DMS79 treated with DMSO at 0.1 percent for 48 hours (cell line): ENCODE measurements at regions not wholly inside any gene's neighbourhood (a gene's known extent, or its start where the extent isn't known, plus 50 kb on each side); places are given as distances from the start of the nearest gene placed in this dataset.
A peak's percentile ranks its signal among the peaks of the same experiment; 100 is the strongest.
"Not testable (repeated sequence)": the region's sequence is repeated elsewhere in the genome, so short reads cannot be mapped to it uniquely, and the experiment has no call there.

Experiments used
- DNase-seq: peaks from one replicate; lab custom pipeline; 2025; lab: John Stamatoyannopoulos, UW

DNA sequence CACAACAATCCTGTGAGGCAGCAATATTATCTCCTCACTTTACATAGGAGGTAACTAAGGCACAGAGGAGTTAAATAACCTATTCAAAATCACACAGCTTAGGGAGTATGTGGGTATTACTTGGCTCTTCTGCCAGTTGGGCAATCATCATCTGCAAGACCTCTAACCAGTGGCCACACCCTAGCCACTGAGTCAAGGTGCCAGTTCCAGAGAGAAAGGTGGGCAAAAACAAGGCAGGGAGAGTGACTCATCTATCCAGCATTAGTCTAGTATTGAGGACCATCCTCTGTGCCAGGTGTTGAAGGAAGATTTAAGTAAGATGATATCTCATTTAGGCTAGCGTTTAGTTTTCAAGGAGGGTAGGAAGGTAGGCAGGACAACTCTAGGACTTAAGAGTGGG is 113.9 kb upstream of the EOLA2 start:
- DNase-seq = no peak

DNA sequence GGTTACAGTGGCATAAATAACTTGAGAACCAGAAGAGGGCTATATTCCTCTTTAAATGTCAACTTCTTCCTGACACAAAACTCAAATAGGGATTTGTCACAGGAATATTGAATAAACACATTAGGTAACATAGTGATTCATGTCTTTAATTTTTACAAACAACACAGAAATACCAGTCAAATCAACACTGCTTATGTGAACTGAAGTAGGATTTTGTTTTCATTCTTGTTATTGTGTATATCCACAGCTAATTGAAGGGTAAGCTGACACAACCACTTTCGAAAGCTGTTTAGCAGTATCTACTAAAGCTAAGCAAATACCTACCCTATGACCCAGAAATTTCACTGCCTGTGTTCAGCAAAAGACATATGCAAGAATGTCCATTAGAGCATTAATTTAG is 120.4 kb upstream of the EOLA2 start:
- no peak for DNase-seq

DNA sequence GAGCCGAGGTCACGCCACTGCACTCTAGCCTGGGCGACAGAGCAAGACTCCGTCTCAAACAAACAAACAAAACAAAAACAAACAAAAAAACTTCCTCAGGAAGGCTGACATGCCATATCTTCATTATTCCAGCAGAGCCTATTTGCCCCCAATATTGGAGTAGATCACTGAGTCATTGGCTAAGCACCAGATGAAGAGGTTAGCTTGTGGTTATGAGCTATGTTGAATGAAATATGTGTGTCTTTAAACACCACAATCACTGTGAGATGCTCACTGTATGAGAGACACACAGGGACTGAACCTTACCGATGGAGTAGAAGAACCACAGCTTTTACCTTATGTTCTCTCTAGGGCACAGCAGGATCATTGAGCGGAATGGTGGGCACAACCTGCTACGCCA is 122.1 kb upstream of the EOLA2 start:
- DNase-seq = no peak

DNA sequence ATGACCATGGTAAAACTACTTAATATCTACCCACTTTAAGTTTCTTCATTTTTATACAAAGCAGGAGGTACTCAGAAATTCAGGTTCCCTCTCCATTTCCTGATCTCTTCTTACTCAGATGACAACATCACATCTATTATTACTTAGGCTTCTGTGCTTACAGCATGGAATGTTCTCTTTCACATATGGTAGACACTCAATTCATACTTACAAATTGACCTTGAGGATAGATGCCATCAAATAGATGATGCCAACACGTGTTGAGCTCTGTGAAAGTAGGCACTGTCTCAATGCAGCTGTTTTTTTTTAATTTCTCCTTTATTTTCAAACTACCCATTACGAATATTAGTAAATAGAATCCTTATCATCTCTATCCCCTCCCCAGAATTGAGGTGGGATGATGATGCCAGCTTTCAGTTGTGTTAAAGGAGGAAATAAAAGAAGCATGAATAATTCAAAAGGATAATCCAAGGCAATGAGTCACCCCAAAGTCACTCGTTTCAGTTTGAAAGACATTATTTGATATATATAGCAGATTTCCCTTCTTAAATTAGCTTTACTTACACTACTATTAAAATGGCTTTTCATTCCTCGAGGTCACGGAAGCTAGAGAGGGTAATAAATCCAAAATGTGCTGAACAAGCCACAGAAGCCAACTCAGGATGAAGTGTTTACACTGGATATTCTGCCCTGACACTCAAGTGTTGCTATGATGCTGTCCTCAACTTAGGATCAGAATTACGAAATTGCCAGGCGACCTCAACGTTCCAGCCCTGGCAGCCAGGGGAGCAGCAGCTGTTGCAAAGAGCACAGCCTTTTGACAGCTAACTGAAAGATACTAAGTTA is 124.2 kb upstream of the EOLA2 start:
- DNase-seq = peak; percentile 74

DNA sequence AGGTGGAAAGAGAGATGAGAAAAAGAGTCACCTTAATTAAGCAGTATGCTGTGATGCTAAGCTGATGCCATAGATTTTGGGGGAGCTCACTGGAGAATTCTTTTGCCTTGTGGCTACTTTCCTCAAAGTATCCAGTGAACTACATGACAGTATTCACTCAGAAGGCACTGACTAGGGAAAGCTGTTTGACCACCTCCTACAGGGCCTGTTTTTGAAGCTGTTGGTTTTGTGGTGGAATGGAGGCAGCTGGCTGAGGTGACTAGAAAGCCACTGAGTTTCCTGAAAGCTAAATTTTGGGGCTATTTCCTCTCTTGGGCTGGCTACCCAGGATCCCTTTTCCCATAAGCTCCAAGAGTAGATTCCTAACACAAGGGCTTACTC is 124.8 kb upstream of the EOLA2 start:
- peak; percentile 45 for DNase-seq

DNA sequence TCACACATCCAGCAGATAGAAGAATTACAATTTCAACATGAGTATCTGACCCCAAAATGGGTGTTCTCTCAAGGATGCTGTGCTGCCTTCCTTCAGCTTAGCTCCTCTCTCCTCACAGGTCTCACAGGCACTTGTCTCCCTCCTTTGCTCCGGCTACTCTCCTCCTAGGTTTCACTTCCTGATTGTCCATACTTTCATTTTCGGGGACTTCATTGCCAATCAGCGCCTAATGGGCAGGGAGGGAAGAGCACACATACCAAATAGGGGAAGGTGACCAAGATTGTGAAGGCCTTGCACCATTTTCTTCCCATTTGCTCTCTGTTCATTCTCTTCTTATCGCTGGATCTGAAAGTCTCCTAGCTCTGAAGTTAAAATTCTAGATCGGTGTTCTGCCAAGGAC is 125.4 kb upstream of the EOLA2 start:
- no peak for DNase-seq

DNA sequence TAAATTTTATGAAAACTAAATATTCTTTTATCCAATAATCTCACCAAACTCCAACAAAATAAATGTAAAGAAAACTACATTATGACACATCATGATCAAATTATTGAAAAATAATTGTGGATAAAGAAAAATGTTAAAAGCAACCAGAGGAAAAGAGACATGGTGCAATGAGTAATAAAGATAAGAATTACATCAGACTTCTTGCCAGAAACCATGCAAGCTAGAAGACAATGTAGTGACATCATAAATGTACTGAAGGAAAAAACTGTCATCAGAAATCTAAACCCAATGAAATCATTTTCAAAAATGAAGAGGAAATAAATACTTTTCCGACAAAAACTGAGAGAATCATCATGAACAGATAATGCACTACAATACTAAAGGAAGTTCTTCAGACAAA is 135.9 kb upstream of the EOLA2 start:
- no peak for DNase-seq

DNA sequence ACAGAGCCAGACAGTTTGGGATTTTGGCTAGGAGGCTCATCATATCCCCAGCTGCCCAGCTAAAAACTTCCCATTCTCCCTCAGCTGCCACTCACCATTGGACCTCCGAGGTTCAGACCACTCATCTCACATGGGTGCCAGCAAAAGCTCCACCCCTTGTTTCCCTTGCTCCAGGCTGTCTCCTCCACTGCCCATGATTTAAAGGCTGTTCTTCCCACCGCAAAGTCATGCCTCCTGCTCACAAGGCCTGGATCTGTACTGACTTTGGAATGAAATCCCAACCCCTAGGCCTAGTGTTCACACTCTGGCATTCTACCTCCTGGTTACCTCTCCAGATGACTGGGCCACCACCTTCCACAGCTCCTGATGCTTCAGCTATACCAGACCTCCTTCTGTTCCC is 142.2 kb upstream of the EOLA2 start:
- no peak for DNase-seq

DNA sequence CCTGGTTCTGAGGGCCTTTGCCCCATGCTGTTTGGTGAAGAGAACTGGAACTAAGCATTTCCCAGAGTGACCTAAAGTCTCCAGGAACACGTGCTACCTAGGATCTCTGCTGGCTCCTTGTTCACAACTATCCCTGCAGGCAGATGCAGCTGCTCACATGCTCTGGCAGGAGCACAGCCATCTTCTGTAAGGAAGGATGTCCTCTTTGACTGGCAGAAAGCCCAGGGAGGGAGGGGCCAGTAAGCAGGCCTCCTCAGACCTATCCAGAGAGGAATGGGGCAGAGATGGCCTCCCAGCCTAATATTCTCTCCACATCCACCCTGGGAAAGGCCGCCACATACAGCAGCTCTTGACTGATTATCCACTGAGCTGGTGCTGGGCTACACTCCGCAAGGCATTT is 142.8 kb upstream of the EOLA2 start:
- no peak for DNase-seq

DNA sequence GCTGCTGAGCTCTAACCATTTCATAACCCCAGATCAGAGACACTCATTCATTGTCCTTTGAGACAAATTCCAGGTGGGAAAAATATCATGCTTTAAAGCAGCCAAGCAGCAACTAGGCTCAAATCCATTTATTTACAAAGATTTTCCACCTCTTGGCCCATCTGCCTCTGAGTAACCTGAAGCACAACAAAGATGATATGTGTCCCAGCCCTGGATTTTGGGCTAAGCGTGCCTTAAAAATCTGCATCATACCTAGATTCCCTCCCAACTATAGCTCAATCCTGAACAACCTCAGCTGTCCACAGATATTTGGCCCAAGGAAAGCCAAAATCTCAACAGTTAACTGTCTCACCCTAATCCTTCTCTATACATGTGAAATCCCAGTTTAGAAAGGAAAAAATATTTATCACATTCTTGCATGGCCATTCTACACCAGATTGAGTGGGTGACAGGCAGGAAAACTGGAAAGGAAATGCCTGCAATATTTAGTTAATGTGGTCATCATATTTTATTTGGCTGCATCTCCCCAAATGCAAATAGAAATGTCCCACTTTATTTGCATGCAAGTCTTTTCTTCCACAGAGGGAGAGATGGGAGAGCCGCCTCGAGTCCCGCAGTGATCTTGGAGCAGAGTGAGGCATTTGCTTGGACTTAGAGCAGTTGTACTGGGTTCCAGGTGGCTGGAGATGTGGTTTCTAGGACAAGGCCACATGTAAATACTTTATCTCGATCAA is 146.4 kb upstream of the EOLA2 start:
- no peak for DNase-seq

DNA sequence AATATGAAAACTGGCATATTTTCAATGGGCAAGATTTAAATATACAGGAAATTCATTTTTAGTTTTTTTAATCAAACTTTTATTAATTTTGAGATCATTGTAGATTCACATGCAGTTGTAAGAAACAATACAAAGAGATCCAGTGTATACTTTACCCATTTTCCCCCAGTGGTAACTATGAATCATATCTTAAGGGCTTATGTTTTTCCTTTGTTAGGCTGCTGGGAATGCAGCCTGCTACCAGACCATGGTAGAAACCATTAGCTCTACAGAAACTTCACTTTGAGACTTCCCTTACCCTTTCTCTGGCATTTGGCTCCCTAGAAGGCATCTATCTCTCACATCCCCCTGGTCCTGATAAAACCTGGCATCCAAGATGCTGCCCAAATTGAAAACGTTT is 147.6 kb upstream of the EOLA2 start:
- no peak for DNase-seq

DNA sequence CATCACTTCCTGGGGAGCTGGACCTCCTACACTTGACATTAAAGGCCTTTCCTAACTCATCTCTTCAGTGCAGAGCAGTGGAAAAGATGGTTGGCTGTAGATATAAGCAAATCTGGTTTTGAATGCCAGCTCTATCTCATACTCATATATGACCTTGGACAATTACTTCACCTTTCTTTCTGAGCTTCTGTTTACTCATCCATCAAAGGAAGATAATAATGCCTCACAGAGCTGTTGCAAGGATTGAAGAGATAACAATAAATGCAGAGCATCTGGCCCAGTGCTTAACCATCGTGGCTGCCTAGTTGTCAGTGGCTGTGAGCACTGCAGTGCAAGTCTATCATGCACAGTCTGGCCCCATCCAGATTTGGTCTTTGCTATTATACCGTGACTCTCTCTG is 148.1 kb upstream of the EOLA2 start:
- DNase-seq = no peak

DNA sequence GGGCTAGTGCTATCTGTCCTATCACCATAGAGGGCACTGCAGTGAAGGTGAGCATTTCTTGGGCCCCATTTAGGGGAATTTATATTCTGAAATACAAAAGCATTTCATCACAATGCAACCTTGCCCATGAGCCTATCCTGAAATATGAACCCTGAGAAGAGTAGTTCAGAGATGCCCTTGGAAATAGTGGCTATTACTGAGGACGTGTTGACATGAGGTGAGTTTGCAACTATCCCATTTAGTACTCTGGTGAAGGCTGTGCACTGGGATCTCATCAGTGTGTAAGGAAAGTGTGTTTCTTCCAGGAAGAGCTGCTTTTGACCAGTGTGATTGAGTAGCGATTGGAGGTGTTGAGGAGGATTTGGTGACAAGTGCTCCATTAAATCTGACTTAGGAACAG is 149.3 kb upstream of the EOLA2 start:
- no peak for DNase-seq

DNA sequence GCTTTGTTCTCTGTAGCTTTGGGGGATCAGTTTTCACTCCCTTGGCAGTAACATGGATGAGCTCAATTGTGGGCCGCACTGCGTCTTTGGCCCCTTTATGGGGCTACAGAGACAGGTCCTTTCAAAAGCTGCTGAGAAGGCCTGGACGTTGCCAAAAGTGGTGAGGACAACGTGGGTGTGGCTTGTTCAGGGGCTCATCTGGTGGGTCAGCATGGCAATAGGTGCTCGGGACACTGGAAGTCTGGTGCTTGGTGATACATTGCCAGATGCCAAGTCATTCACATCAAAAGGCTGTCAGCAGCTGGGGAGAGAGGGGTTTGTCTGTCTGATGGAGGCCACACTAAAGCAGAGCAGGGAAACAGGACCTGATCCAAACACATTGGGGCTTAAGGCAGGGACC is 149.8 kb upstream of the EOLA2 start:
- DNase-seq = no peak

DNA sequence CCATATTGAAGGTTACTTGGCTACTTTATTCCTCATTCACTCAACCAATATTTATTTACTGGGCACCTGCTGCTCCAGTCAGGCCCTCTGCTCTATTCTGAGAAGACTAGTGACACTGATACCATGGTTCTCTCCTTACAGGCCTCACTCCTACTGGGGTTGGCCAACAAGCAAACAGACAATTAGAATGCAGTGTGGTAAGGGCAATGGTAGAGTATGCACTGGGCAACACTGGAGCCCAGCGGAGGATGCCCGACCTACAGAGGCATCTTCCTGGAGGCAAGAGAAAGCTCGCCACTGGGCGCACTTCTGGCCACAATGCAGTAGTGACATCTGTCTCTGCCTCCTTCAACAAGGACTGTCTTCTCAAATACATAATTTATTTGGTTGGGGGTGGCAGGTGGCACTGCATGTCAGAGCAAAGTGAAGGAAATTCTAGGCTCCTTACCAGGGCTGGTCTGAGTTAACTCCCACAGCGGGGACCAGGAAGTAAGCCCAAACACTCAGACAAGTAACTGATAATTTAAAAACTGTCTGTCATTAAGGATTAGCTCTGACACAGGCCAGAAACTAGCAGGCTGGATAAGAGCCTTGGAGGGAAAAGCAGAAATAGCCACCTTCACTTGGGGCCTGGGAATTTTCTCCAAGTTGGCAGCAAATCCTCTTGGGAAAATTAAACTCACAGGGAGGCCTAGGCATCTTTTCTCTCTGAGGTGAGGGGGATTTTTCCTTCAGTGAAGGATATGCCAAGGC is 150.7 kb upstream of the EOLA2 start:
- no peak for DNase-seq

DNA sequence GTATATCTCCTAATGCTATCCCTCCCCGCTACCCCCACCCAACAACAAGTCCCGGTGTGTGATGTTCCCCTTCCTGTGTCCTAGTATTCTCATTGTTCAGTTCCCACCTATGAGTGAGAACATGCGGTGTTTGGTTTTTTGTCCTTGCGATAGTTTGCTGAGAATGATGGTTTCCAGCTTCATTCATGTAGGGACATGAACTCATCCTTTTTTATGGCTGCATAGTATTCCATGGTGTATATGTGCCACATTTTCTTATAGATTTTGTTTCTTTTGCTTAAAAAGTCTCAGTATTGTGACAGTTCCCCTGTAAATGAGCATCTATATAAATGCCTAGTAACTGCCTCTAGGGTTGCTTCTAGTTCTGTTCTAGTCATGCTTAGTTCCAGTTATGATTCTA is 153.0 kb upstream of the EOLA2 start:
- DNase-seq = not testable (repeated sequence)

DNA sequence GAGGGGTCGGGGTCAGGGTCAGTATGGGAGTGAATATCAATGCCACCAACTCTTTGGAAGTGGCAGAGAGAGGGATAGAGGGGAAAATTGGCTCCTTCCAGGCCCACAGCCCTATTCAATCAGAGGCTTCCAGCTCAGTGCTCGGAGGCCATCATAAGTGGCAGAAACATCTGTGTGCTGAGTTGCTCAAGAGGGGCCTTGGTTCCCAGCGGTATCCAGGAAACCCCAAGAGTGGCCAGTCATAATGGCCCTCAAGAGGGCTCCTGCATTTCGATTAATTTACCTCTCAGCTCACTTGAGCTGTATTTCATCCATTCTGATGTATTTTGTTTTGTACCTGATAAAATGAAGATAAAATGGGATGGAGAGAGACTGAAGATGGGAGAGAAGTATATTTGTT is 154.3 kb upstream of the EOLA2 start:
- DNase-seq = peak; percentile 78

DNA sequence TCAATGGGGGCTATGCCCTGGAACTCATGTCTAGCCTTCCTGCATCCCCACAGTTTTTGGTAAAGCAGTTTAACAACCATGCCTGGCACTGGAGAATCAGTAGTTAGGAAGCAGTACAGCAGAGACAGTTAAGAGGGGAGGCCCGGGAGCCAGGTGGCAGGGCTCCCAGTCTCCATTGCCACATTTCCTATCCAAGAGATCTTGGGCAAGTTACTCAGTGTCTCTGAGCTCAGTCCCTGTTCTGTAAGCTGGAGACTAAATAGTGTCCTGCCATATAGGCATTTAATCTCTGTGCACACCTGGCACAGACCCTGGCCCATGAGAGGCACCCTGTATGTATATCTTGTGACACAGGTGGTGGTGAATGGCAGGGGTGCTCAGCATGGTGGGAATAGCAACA is 156.1 kb upstream of the EOLA2 start:
- DNase-seq = no peak

DNA sequence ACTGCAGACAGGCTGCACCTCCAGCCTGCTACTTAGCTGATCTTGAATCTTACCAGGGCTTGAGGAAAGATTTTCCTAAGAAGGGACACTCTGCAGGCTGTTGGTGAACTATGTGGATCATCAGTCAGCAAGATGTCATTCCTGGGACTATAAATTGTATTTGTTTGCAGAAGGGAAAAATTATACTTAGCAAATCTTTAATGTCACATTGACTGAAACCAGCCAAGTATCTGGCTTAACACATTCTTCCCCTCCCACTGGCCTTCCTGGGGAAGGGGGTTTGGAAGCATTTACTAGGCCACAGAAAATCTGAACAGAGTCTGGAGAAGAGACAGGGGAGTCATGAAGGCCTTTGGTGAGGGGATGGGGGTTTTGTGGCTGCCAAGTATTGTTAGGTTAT is 156.7 kb upstream of the EOLA2 start:
- no peak for DNase-seq

DNA sequence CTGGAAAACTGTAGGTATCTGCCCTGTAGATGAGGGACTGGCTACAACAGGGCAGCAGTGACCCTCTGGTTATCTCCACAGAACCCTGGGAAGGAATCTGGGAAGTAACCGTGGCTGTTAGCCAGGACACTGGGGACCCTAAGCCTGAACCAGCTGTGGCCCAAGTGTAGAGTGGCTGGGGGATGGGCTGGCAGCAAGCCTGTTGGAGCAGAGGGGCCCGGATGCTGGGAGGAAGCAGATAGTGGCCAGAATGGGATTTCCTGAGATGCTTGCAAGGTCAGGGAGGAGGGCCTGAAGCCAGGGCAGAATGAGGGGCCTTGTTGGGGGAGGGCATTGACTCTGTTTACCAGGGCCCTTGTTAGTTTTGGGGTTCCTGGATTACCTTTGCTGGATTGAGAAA is 161.0 kb upstream of the EOLA2 start:
- DNase-seq = no peak

DNA sequence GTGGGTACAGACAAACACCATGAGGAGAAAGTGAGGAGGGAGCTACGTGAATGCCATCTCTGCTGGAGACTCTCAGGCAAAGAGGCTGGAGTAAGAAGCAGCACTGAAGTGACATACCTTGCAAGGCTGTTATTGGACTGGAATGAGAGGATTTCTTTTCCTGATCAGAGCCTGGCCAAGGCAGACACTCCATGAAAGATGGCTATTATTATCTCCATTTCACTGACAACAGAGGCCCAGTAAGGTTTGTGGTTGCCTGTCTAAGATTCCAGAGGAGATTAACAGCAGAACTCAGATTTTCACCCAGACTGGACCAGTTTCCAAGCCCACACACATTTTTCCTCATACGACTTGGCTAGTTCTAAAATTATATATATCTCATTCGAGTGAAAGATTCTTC is 162.0 kb upstream of the EOLA2 start:
- DNase-seq = no peak

DNA sequence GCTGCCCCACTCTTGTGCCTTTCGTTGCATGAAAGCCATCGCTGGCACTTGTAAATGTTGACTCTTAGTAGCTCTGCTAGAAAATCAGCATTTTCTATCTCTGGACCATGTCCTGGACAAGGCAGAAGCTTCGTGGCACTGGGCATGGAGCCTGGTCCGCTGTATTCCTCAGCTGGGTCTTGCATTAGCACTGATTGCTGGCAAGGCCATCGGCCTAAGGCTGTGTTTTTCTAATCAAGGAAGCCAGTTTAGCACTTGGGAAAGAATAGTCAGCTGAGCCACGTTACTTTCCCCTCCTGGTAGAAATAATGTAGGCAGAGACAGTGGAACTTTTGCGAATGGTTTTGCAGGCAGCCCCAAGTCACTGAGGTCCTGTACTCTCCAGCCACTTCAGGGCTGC is 180.2 kb upstream of the EOLA2 start:
- DNase-seq = no peak

DNA sequence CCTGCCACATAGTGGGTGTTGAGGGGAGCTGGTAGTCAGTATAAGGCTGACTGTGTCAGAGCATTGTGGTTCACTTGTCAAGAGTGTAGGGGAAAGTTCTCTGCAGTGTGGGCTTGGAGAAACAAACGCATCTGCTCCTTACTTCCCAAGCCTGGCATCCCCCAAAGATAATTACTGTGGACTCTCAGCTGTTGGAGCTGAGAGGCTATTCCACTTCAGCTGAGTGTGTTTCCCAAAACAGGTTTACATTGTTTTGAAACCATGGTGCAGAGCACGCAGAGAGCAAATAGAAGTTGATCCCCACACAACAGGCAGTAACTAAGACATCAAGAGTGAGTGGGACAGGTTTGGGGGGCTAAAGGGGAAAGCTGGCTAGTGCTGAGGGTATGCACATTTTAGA is 181.0 kb upstream of the EOLA2 start:
- peak; percentile 11 for DNase-seq
